H54 (cell line): ENCODE measurements at regions not wholly inside any gene's neighbourhood (a gene's known extent, or its start where the extent isn't known, plus 50 kb on each side); places are given as distances from the start of the nearest gene placed in this dataset.
A peak's percentile ranks its signal among the peaks of the same experiment; 100 is the strongest.

Source experiments
- DNase-seq: peaks from one replicate; pipeline ENCODE4 v3.0.0; 2011; ENCODE audit warnings: low spot score, mixed read lengths; ENCODE audit not compliant: insufficient read length
- FAIRE-seq: peaks from 3 replicates; lab custom pipeline; 2011; peaks lifted over from hg19 to GRCh38; lab: Jason Lieb, UNC
- POLR2A ChIP-seq: IDR thresholded peaks from 2 replicates; pipeline ENCODE4 v1.6.1; 2011; ENCODE audit warnings: low read depth, mild to moderate bottlenecking, low read length

DNA sequence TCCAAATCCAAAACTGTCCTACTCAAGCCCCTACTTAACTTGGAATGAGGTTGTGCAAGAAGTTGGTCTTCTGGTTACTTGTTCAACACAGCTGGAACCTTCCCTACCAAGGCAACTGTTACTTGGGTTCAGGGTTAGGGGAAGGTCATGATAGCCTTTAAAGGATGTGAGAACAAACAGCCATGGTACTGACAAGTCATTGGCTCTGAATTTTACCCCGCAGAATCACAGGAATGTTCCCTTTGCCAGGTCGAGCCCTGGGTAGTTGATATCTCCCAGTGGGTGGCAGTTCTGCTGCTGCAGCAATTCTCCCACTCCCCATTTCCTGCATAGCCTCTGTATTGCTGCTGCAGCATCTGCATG is 396.1 kb upstream of the MPDZ start:
- TF ChIP-seq POLR2A: no peak
- no peak for DNase-seq
- no peak for FAIRE-seq

GRCh38 chr9:13674926-13675637 is 395.6 kb upstream of the MPDZ start:
- TF ChIP-seq POLR2A: no peak
- FAIRE-seq (no peak), DNase-seq (no peak)

DNA sequence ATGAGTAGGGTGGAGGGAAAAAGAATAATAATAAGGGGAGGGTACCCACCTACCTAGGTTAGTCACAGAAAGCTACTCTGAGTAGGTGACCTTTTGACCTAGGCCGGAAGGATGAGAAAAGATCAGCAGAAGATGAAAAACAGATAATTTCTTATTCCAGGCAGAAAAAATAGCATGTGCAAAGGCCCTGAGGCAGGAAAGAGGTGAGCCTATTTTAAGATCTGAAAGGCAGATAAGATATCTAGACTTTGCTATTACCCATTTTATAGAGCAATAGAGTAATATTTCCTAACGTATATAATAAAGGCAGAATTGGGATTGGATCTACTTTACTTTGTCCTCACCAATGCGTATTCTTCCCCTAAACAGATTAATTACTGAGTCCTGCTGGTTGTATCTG is 393.9 kb upstream of the MPDZ start:
- DNase-seq (no peak), FAIRE-seq (no peak)
- no peak for TF ChIP-seq POLR2A

- FAIRE-seq: peak; percentile 88
- TF ChIP-seq POLR2A: no peak
- DNase-seq: peak; percentile 9
Observed at GRCh38 chr9:13665418-13666066, 386.1 kb upstream of the MPDZ start.

GRCh38 chr9:13661014-13661413 is 381.5 kb upstream of the MPDZ start:
- TF ChIP-seq POLR2A: no peak
- no peak for DNase-seq
- FAIRE-seq: no peak

- TF ChIP-seq POLR2A: no peak
- FAIRE-seq (no peak), DNase-seq (no peak)
Observed at GRCh38 chr9:13651969-13652663, 372.6 kb upstream of the MPDZ start.

DNA sequence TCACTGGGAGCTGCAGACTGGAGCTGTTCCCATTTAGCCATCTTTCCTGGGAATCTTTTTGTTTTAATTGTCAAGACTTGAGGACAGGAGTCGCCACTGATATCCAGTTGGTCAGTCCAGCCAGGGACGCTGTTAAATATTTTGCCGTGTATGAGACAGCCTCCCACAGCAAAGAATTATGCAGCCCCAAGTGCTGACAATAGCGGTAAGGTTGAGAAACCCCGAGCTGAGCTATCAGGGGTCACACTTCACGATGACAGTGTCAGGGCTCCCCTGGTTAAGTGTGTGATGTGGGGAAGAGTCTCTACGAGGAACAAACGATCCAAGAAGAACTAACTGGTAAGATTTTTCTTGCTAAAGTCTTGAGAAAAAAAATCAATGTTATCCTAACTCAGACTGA is 372.0 kb upstream of the MPDZ start:
- DNase-seq (no peak), FAIRE-seq (no peak)
- no peak for TF ChIP-seq POLR2A

DNA sequence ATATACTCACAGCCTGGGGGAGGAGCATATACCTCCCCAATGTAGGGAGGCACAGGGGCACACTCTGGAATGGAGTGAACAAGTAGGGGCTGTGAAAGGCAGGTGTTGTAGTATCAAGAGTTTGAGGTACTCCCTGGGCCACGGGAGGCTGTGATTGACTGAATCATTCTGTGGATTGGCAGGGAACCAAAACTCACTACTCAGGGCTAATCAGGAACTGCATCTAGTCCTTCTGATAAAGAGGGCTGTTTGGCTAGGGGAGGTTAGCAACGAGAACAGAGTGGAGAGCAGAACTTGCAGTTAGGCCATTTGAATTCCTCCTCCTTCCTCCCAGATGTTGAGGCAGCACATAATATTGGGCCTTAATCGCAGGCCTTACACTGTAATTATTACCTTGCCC is 369.2 kb upstream of the MPDZ start:
- DNase-seq (no peak), FAIRE-seq (no peak)
- TF ChIP-seq POLR2A: no peak

DNA sequence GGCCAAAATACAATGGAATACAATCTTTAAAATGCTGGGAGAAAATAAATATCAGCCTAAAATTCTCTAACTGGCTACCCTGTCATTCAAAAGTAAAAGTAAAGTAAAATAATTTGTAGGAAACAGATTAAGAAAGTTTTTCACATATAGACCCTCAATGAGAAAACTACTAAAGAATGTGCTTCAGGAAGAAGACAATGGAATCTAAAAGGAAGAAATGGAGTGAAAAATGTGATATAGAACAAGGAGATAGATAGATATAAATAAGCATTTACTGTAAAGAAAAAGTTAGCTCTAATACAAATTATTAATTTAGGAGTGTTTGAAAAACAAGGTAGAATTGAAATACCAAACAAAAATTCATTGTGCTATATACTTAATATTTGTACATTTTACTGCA is 368.6 kb upstream of the MPDZ start:
- FAIRE-seq: no peak
- no peak for TF ChIP-seq POLR2A
- no peak for DNase-seq

DNA sequence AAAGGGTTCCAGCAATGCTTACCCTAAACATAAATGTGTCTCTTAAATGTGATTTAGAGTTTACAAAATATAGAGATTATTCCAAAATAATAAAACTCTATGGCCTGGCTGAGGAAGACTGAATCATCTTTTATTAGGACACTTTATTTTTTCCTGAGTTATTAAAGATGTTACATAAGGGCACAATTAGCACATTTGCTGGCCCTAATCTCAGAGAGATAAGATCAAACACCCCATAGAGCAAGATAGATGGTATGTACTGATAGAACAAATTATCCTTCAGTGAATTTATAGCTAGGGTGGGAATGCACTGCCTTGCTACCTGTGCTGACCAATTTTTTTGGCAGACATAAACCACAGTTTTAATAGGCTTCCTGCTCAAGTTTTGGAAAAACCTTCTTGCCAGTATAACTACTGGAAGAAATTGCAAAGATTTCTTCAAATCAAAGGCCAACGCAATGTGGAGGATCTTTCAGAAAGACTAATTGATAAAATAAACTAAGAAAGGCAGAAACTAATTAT is 367.1 kb upstream of the MPDZ start:
- DNase-seq (no peak), FAIRE-seq (no peak)
- TF ChIP-seq POLR2A: no peak

- no peak for TF ChIP-seq POLR2A
- no peak for FAIRE-seq
- DNase-seq: no peak
Observed at GRCh38 chr9:13645557-13645956, 366.1 kb upstream of the MPDZ start.

- no peak for TF ChIP-seq POLR2A
- DNase-seq (no peak), FAIRE-seq (no peak)
Observed at GRCh38 chr9:13644675-13645074, 365.2 kb upstream of the MPDZ start.

DNA sequence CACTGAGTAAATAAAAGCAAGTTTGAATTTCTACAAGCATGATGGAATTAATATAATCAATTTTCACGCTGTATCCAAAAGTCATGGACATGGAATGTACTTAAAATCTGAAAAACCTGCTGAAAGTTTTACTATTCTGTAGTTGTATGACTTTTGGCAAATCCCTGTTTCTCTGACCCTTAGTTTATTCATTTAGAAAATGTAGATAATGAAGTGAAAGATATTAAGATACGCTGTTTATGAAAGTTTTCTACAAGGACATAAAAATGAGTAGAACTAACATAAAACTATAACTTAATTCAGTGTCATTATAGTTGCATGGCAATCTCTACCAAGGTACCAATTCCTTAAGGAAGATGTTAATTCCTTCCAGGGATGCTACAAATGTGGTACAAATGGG is 363.2 kb upstream of the MPDZ start:
- no peak for FAIRE-seq
- TF ChIP-seq POLR2A: no peak
- no peak for DNase-seq

DNA sequence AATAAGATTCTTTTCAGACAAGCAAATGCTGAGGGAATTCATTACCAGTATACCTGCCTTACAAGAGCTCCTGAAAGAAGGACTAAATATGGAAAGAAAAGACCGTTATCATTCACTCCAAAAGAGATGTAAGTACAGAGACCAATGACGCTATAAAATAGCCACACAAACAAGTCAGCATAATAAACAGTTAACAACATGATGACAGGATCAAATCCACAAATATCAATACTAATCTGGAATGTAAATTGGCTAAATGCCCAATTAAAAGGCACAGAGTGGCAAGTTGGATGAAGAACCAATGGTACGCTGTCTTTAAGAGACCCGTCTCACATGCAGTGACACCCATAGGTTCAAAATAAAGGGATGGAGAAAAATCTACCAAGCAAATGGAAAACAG is 349.6 kb upstream of the MPDZ start:
- FAIRE-seq: no peak
- DNase-seq: no peak
- TF ChIP-seq POLR2A: no peak

DNA sequence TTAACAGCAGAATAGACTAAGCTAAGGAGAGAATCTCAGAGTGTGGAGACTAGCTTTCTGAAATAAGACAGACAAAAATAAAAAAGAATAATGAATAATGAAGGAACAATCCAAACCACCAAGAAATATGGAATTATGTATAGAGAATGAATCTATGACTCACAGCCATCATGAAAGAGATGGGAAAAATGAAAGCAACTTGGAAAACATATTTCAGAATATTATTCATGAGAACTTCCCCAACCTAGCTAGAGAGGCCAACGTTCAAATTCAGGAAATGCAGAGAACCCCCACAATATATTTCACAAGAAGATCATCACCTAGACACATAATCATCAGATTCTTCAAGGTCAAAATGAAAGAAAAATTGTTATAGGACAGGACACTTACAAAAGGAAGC is 349.0 kb upstream of the MPDZ start:
- DNase-seq: no peak
- FAIRE-seq: no peak
- TF ChIP-seq POLR2A: no peak
